Thyroid gland (tissue), 4 donors: ENCODE measurements at regions not wholly inside any gene's neighbourhood (a gene's known extent, or its start where the extent isn't known, plus 50 kb on each side); places are given as distances from the start of the nearest gene placed in this dataset.

Experiments used
- CTCF ChIP-seq, 6 experiments: fragments of 200-600 bp in 3 of 6; fragments of 450-650 bp in 3 of 6; sonication (generic) in 3 of 6; IDR thresholded peaks; one replicate each; pipeline ENCODE4 v1.5.1; 2016 to 2019; ENCODE audit warnings: antibody characterized with exemption in 6 of 6, mild to moderate bottlenecking in 2 of 6, inconsistent platforms in 1 of 6, moderate library complexity in 1 of 6
- POLR2A ChIP-seq, 2 donors: fragments of 450-650 bp; IDR thresholded peaks; one replicate each; pipeline ENCODE4 v1.6.1; 2017; ENCODE audit warnings: antibody characterized with exemption in 2 of 2, mild to moderate bottlenecking in 2 of 2, moderate library complexity in 1 of 2

GRCh38 chr18:65352186-65352585, 398.6 kb upstream of the CDH7 start:
- TF ChIP-seq CTCF (IDR thresholded peaks at IDR 0.05) (no peak), POLR2A (IDR thresholded peaks at IDR 0.05) (no peak)
